HepG2 (cell line): ENCODE measurements at regions not wholly inside any gene's neighbourhood (a gene's known extent, or its start where the extent isn't known, plus 50 kb on each side); places are given as distances from the start of the nearest gene placed in this dataset.

Experiments used
- ATAC-seq: fragments of 200-7000 bp; cut with Tn5 transposase; 3 replicates; pipeline ENCODE4 v1.9.1; 2020; ENCODE audit warnings: mild to moderate bottlenecking, moderate library complexity
- BruUV-seq: library from RNA; stranded (reverse); fragments of 400-500 nt; replicated peaks from 2 replicates; lab custom pipeline; 2021; lab: Mats Ljungman, UMichigan
- CTCF ChIA-PET: fragments of 300-600 bp; formaldehyde crosslinking; extraction: SDS; loops from one replicate; lab custom pipeline; 2021; ENCODE audit warnings: low total read pairs, inconsistent platforms, low intra/inter-chr PET ratio; lab: Yijun Ruan, JAX
- POLR2A ChIA-PET: fragments of 350-600 bp; sonication (Branson Sonifier 250); formaldehyde crosslinking; loops from one replicate; lab custom pipeline; 2020; ENCODE audit warnings: antibody characterized with exemption, inconsistent platforms; lab: Yijun Ruan, JAX
- DNase-seq: peaks from one replicate; pipeline ENCODE4 v3.0.0-alpha.2; 2015; ENCODE audit warnings: low spot score
- FAIRE-seq: peaks from 3 replicates; lab custom pipeline; 2011; peaks lifted over from hg19 to GRCh38; lab: Jason Lieb, UNC
- H2AFZ ChIP-seq: one replicate; pipeline ENCODE4 v1.6.1; 2011; ENCODE audit warnings: low read length, inconsistent platforms
- H3K27ac ChIP-seq: fragments of 300-600 bp; 3 replicates; pipeline ENCODE4 v1.8.0; 2011; ENCODE audit warnings: mixed run types, mild to moderate bottlenecking, mixed read lengths, low read length, inconsistent platforms; ENCODE audit not compliant: insufficient read depth; ENCODE audit errors: extremely low read length
- H3K27me3 ChIP-seq, 2 experiments: fragments of 200-600 bp in 1 of 2; 2 replicates in 1 of 2; 3 replicates in 1 of 2; pipeline versions ENCODE4 v1.6.0 to v1.8.0; 2011; ENCODE audit warnings: low read length in 2 of 2, mild to moderate bottlenecking in 2 of 2, moderate library complexity in 2 of 2, inconsistent platforms in 1 of 2; ENCODE audit not compliant: insufficient read depth in 2 of 2, control insufficient read depth in 1 of 2
- H3K36me3 ChIP-seq, 2 experiments: fragments of 200-600 bp in 1 of 2; replicated peaks in 1 of 2; 2 replicates in 1 of 2; 3 replicates in 1 of 2; pipeline versions ENCODE4 v1.5.1 to v1.8.0; 2011; ENCODE audit warnings: low read length in 2 of 2, inconsistent platforms in 1 of 2; ENCODE audit not compliant: insufficient read depth in 2 of 2, control insufficient read depth in 1 of 2
- H3K4me1 ChIP-seq: 2 replicates; pipeline ENCODE4 v1.5.1; 2012; ENCODE audit warnings: low read length, inconsistent platforms; ENCODE audit not compliant: insufficient read depth
- H3K4me2 ChIP-seq: 2 replicates; pipeline ENCODE4 v1.6.0; 2011; ENCODE audit warnings: low read depth, low read length, inconsistent platforms
- H3K4me3 ChIP-seq, 3 experiments: fragments of 200-600 bp in 1 of 3; sonication (generic), shearing (Covaris generic) in 1 of 3; replicated peaks in 1 of 3; 2 replicates each; pipeline ENCODE4 v1.5.1; 2011 to 2016; ENCODE audit warnings: low read length in 3 of 3, inconsistent platforms in 2 of 3, low read depth in 2 of 3, mild to moderate bottlenecking in 2 of 3, control low read depth in 1 of 3, mixed read lengths in 1 of 3; ENCODE audit not compliant: insufficient read depth in 1 of 3
- H3K79me2 ChIP-seq: one replicate; pipeline ENCODE4 v1.6.1; 2011; ENCODE audit warnings: low read length, inconsistent platforms; ENCODE audit not compliant: insufficient read depth
- H3K9ac ChIP-seq: 2 replicates; pipeline ENCODE4 v1.6.0; 2011; ENCODE audit warnings: mild to moderate bottlenecking, low read depth, low read length, inconsistent platforms; ENCODE audit not compliant: insufficient read depth
- H3K9me3 ChIP-seq: 2 replicates; pipeline ENCODE4 v1.5.1; 2012; ENCODE audit warnings: mild to moderate bottlenecking, low read length
- H4K20me1 ChIP-seq: 2 replicates; pipeline ENCODE4 v1.6.0; 2011; ENCODE audit warnings: inconsistent platforms, mild to moderate bottlenecking, low read length, moderate library complexity; ENCODE audit not compliant: insufficient read depth
- ARID4A ChIP-seq: sonication (generic); formaldehyde crosslinking; IDR thresholded peaks from 2 replicates; pipeline ENCODE4 v1.5.0; 2020; ENCODE audit warnings: mild to moderate bottlenecking, missing genetic modification reagents, borderline replicate concordance
- ESRRA ChIP-seq: sonication (generic); formaldehyde crosslinking; IDR thresholded peaks from 2 replicates; pipeline ENCODE4 v1.5.1; 2020; ENCODE audit warnings: mild to moderate bottlenecking, low read depth, missing genetic modification reagents
- FOXP4 ChIP-seq: sonication (generic); formaldehyde crosslinking; IDR thresholded peaks from 2 replicates; pipeline ENCODE4 v1.4.0; 2020; ENCODE audit warnings: missing genetic modification reagents
- KLF6 ChIP-seq: IDR thresholded peaks from 2 replicates; pipeline ENCODE4 v1.8.0; 2016; ENCODE audit warnings: missing biosample characterization, missing genetic modification reagents
- NBN ChIP-seq: fragments of 450-650 bp; conservative IDR thresholded peaks from 2 replicates; pipeline ENCODE4 v1.6.1; 2017
- SCMH1 ChIP-seq: sonication (generic); formaldehyde crosslinking; IDR thresholded peaks from 2 replicates; pipeline ENCODE4 v1.9.0; 2021; ENCODE audit warnings: missing genetic modification reagents, mild to moderate bottlenecking, borderline replicate concordance
- STAT5B ChIP-seq: sonication (generic); formaldehyde crosslinking; IDR thresholded peaks from 2 replicates; pipeline ENCODE4 v1.4.0; 2020; ENCODE audit warnings: missing genetic modification reagents
- TFDP2 ChIP-seq: sonication (generic); formaldehyde crosslinking; IDR thresholded peaks from 2 replicates; pipeline ENCODE4 v1.4.0; 2020; ENCODE audit warnings: missing genetic modification reagents
- ZBTB4 ChIP-seq: sonication (generic); formaldehyde crosslinking; IDR thresholded peaks from 2 replicates; pipeline ENCODE4 v1.4.0; 2020; ENCODE audit warnings: missing genetic modification reagents, mild to moderate bottlenecking, borderline replicate concordance
- ZNF20 ChIP-seq: sonication (generic); formaldehyde crosslinking; IDR thresholded peaks from 2 replicates; pipeline ENCODE4 v1.4.0; 2020; ENCODE audit warnings: mild to moderate bottlenecking, moderate library complexity, missing genetic modification reagents
- ZNF766 ChIP-seq: sonication (generic); formaldehyde crosslinking; IDR thresholded peaks from 2 replicates; pipeline ENCODE4 v1.5.0; 2020; ENCODE audit warnings: missing genetic modification reagents, borderline replicate concordance
- WGBS: methylation state at CpG from one replicate; pipeline ENCODE4 v1.1.6; 2017; ENCODE audit warnings: low lambda C conversion rate; 5-methylcytosine and 5-hydroxymethylcytosine counted together
- in situ Hi-C: cut with HindIII; loops from 2 replicates; pipeline ENCODE4 v1.10.0; 2017; ENCODE audit warnings: low pct_unique_long_range_greater_than_20kb; ENCODE audit not compliant: extremely low pct_ligation_motif_present
- intact Hi-C: fragments of 100-400 bp; cut with micrococcal nuclease; formaldehyde crosslinking; loops from one replicate; pipeline ENCODE4 v1.10.0; 2022; ENCODE audit not compliant: unreplicated experiment
- TF ChIP-seq, protein P1 (sequence below): sonication (generic); formaldehyde crosslinking; IDR thresholded peaks from 2 replicates; pipeline ENCODE4 v1.8.0; 2022; ENCODE audit warnings: missing genetic modification reagents, low read depth, mild to moderate bottlenecking, borderline replicate concordance

- no peaks in the 10 kb centered on the region for H3K36me3 ChIP-seq
- H3K9me3 ChIP-seq = no peaks in the 10 kb centered on the region
- BruUV-seq = no TSS peak
- no peak overlapping the region for H3K9ac ChIP-seq
- no peak overlapping the region for H3K27ac ChIP-seq
- H3K4me2 ChIP-seq = no peak overlapping the region
- ATAC-seq (peak; percentile 22; the same call in 1 of the 3 replicates), DNase-seq (no peak), FAIRE-seq (no peak)
- H3K79me2 ChIP-seq = no peaks in the 10 kb centered on the region
- no peaks in the 10 kb centered on the region for H3K27me3 ChIP-seq
- H4K20me1 ChIP-seq = no peaks in the 10 kb centered on the region
- POLR2A ChIA-PET = no interaction called here
- CTCF ChIA-PET = no interaction called here
- in situ Hi-C loops = no loop called here
- intact Hi-C loops = no loop called here
- H2AFZ ChIP-seq = no peak overlapping the region
- H3K4me1 ChIP-seq = no peaks in the 10 kb centered on the region
- H3K4me3 ChIP-seq = no peak overlapping the region
- 31% methylated on average over 7 of the region's 7 CpGs for WGBS
- TF ChIP-seq ARID4A (CRISPR knock-in tag) (no peak), SCMH1 (no peak), KLF6 (CRISPR knock-in tag) (no peak), ZNF20 (CRISPR knock-in tag) (no peak), ZNF766 (CRISPR knock-in tag) (no peak), ESRRA (no peak), TFDP2 (no peak), ZBTB4 (CRISPR knock-in tag) (no peak), STAT5B (CRISPR knock-in tag) (no peak), FOXP4 (CRISPR knock-in tag) (no peak), NBN (no peak)
- TF ChIP-seq, protein P1, sequence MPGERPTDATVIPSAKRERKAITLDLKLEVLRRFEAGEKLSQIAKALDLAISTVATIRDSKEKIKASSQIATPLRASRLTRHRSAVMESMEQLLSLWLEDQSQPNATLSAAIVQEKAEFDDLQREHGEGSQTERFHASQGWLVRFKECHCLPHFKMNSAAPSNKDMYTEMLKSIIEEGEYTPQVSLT = no peak
These were observed 118.7 kb upstream of the CD180 start for GRCh38 chr5:67315082-67315989.
